GM19193 (cell line): ENCODE measurements at regions not wholly inside any gene's neighbourhood (a gene's known extent, or its start where the extent isn't known, plus 50 kb on each side); places are given as distances from the start of the nearest gene placed in this dataset.

Source experiments
- POLR2A ChIP-seq: IDR thresholded peaks from 4 replicates; pipeline ENCODE4 v1.6.1; 2011; ENCODE audit not compliant: insufficient read depth, insufficient read length; ENCODE audit errors: extremely low read depth

DNA sequence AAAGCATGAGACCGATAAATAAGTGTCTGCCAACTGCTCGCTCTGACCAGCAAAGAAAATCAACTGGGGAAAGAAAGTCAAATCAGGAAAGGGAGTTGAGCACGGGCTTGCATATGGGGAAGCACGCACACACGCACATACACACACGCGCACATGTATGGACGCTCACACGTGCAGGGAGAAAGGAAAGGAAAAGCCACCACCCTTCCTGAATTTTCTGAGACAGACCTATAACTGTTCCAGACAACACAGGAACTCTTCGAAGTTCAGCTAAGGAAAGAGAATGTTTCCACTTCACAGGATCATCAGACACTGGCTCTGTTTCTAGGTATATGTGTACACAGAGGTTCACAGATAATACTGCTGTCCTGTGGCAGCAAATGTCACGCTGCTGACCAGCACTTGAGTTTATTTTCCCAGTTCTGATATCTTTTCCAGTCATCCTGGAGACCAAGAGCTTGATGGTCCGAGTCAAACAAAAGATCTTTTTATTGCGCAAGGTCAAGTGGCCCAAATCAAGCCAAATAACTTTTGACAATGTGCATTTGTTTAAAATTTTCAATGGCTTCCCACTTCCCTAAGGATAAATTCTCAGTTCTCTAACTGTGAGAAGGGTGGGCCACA lies 82.1 kb upstream of the TMCC3 start:
- no peak for TF ChIP-seq POLR2A

DNA sequence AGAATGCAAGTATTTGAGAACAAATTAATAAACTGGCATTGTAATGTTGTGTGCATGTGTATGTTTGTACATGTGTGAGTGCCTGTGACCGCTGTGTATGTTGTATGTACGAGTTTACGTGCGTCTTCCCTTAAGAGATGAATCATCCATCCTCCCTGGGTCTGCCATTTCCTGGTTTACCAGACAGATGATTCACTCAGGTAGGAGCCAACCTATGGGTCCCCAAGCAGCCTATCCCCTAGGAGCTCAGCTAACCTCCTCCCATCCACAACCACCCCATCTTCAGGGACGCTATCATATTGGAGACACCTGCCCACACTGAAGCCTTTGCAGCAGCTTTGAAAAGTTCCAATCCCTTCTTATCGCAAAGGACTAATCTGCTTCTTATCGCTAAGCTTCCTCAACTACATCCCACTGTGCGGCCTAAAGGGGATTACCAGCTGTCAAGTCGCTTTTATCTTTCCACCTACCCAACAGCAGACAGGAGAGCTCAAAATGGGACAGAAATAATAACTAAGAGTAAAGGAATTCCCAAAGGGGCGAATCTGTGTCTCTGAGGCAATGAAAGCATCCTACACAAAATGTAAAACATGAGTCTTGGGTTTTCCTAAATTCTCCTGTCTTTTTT lies 81.5 kb upstream of the TMCC3 start:
- no peak for TF ChIP-seq POLR2A

DNA sequence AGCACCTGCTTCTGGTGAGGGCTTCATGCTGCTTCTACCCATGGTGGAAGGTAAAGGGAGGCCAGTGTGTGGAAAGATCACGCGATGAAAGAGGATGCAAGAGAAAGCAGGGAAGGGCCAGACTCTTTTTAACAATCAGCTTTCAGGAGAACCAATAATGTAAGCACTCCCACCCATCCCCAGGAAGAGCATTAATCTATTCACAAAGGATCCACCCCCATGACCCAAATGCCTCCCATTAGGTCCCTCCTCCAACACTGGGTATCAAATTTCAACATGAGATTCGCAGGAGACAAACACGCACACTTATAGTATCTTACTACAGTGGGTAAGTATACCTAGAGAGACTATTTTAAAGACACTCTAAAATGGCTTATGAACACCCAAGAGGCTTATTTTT lies 80.5 kb upstream of the TMCC3 start:
- TF ChIP-seq POLR2A, result no peak

DNA sequence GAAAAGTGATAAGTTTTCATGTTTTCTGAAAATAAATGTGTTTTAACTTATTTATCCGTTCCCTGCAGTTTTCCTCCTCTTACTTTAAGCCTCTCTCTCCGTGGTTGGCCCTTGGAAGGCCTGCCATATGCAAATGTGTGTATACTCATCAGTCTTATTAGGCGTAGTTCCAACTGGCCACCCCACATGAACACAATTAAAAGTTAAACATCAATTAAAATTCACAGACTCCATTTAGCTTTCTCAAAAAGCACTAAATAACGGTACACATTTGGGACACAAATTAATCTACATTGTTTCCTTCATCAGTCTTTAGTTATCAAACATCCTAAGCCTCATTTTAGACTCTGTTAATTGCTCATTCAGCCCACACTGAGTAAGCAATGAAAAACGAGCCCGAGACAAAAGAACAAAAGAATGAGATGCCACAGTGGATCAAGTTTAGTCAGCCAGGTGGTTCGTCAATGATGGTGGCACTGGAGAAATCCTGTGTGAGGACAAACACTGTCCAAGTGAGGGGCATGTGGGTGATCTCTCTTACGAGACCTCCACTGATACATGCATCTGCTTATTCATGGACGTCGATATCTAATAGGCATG lies 76.0 kb upstream of the TMCC3 start:
- no peak for TF ChIP-seq POLR2A

DNA sequence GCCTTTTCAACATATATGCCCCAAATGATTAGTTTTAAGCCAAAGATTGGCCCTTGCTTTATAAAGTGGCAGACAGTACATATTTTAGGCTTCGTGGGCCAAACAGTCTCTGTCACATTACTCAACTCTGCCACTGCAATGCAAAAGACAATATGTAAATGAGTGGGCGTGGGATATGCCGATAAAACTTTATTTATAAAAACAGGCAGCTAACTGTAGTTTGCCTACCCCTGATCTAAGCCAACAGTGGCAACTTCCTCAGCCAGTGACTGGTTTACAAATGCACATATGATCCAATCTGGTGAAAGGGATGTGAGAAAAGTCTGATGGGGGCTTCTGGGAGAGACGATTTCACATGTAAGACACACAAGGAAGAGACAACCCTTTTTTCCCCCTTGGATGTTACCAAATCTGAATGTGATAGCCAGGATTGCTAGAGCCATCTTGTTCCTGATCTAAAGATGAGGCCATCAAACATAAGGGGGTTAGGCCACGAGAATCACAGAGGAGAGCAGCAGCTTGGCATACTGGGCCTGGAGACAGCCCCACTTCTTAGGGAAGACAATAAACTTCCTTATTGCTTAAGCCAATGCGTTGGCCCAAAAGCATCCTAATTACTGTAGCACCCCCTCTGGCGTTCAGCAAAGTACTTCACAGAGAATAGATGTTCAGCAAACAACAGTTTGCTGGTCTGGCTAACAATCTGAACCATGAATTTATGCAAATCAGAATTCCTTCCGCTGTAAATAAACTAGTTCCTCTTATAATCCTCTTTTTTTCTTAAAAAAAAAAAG lies 75.2 kb upstream of the TMCC3 start:
- TF ChIP-seq POLR2A, result no peak

DNA sequence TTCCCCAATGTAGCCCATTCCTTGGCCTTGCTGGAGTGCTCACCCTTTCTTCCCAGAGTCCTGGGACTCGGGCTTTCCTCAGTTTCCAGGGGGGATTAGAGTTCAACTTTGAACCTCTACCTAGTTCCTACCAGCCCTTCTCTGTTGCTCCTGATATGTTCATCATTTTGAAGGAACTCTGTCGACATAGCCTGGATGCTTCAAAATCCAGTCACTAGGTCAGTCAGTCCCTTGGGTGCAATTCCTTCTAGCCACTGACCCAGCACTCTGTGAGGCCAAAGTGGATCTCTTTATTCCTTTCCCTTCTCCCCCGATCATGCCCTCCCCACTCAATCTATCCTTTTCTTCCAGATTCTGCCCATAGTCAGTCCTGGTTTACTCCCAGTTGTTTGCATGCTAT lies 72.3 kb upstream of the TMCC3 start:
- TF ChIP-seq POLR2A, result no peak

DNA sequence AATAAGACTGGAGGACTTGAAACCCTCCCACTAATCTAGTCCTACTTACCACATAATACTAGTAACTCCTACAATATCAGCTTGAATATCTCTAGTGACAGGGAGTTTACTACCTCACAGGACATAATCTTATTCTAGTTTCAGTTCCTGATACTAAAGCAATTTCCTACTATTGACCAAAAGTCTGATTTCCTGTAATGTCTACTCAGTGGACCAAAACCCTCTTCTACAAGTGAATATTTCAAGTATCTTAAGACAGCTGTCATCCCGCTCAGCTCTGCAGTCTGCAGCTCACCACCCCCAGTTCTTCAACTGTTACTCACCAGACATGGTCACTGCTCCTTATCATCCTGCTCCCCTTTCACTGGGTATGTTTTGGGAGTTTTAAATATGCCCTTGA lies 70.8 kb upstream of the TMCC3 start:
- no peak for TF ChIP-seq POLR2A

DNA sequence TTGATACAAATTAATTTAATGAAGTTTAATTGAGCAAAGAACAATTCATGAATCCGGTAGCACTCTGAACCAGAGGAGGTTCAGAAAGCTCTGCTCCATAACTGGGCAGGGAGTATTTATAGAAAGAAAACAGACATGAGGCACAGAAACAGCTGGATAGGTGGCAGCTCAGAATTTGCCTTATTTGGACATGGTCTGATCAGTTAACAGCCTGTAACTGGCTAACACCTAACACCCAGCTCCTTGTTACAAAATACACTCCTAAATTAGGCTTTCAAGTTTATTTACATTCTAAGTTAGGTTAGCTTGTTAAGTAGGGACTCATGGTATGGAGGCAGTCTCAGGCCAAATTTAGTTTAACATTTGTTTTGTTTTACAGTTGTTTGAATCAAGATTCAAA lies 67.8 kb upstream of the TMCC3 start:
- no peak for TF ChIP-seq POLR2A

DNA sequence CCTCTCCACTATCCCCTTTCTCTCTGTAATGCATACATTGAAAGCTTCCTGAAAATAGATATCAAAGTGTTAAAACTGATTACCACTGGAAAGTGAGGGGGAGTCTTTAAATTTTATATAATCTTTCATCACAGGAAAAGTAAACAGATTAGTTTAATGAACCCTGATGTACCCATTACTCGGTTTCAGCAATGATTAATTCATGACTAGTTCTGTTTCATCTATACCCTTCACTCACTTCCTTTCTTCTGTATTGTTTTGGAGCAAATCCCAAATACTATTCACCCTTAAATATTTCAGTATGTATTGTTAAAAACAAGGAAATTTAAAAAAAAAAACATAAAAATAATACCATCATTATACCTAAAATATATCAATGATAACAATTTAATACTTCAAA lies 67.3 kb upstream of the TMCC3 start:
- TF ChIP-seq POLR2A, result no peak

DNA sequence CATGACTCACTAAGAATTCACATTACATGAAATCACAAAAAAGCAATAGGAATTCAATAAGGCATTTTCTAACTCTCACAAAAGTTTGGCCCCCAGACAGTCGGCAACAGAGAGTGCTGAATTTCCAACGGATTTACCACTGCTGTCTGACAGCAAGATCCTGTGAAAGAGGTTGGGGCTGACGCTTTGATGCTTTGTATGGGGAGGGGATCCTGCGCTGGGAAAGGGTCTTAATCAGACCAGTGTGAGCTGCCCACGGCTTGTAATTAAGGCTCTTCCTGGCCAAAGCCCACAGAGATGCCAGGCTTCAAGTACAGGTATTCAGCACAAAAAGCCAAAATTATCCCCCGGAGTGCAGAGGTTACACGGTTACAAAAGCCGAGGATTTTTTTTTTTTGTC lies 66.8 kb upstream of the TMCC3 start:
- no peak for TF ChIP-seq POLR2A

DNA sequence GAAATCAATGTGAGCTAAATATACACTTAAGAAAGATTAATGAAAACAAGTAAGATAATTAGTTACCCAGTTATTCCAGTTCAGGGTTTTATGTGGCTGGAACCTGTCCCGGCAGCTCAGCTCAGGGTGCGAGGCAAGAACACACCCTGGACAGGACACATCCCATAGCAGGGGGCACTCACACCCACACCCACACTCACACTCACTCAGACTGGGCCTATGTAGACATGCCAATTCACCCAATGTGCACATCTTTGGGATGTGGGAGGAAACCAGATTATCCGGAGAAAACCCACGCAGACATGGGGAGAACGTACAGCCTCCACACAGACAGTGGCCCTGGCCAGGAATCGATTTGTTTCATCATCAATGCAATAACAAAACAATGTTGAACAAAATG lies 66.0 kb upstream of the TMCC3 start:
- no peak for TF ChIP-seq POLR2A

DNA sequence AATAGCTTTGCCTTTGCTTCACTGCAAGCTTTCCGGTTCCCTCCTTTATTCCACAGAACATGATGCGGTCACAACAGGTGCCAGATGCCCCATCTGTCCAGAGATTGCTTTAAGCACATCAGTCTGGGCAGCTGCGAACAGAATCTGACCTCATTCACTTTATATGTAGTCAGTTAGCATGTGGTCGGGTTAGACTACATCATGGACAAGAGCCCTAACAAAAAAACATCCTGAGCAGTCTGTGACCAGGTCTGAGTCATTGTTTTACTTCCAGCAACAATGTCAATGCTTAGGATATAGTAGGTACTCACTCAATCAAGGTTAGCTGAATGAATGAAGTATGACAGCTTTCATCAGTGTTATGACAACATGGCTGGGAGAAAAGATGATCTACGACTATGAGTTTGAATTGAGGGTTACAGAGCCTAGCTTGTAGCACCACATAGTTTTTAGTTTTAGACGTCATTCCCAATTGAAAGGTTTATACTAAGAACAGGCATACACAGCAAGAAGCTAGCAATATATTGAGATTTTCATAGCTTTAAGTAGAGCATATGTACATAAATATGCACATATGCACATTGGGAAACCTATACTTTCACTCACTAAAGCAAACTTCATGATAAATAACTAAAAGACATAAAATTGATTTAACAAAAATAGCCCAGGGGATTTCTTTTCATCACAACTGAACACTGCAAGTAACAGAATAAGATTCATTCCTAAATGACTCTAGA lies 64.2 kb upstream of the TMCC3 start:
- no peak for TF ChIP-seq POLR2A

DNA sequence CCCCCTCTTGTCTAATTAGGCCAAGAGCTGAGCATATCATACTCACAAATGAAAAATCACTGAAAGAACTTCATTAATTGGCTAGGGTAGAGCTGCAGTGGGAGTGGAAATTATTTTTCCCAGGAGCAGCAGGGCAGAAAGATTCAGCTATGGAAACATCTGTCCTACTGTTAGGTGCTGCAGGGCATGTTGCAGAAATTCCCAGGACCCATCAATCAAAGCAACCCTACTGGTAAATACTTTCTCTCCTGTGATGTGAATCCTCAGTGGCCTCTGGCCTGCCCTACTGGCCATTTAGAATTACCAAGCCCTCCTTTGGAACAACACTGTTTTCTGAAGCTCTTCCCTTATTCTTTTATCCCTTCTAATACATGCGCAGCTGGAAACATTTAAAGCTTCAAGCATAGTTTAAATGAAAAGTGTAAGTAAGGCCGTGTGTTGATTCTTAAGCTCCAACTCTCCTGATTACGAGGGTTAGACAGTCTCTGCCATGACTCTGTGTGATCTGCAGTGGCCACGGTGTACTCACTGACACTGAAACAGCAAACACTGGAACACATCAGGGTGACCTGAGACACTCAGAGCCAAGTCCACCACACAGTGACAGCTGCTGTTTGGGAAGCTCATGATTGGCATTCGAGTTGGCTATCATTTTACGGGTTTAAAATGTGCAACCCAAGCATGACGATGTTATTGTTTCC lies 62.6 kb upstream of the TMCC3 start:
- no peak for TF ChIP-seq POLR2A

DNA sequence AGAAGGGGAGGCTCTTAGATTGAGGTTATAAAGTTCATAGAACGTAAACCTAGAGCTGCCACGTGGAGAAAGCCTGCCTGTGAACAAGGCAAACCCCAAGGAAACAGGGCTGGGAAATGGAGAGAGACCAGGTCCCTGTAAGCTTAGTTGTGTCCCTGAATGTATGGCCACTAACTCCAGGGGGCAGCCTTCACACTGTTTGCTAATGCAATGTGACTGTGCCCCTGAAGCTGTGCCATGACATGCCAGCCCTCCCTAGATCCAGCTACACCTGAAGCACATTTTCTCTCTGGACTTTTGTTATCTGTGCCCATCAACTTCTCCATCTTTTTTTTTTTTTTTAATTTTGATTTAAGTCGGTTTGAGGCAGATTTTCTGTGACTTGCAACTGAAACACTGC lies 60.6 kb upstream of the TMCC3 start:
- TF ChIP-seq POLR2A, result no peak
